ENCODE measurements at regions not wholly inside any gene's neighbourhood (a gene's known extent, or its start where the extent isn't known, plus 50 kb on each side); places are given as distances from the start of the nearest gene placed in this dataset.

GRCh38 chr20:16806886-16807285 is 58.7 kb downstream of the OTOR start:
- H3K36me3 Mint-ChIP-seq (ENCODE audit: low read depth) = no peaks in the 10 kb centered on the region

GRCh38 chr20:16808796-16809195 is 60.6 kb downstream of the OTOR start:
- POLR2A ChIA-PET = no interaction called here
- CTCF ChIA-PET = interaction anchor here (0.8 to 1.3 kb wide), 2 partner anchors 13 to 624 kb away, joined by 3 to 5 read pairs; no protein-coding TSS in a partner anchor
- no peak for TF ChIP-seq CTCF (IDR thresholded peaks at IDR 0.05)

More at GRCh38 chr20:16806886-16807285, 58.7 kb downstream of the OTOR start:
- no peak for DNase-seq
- no peak for ATAC-seq (ENCODE audit: low read depth)
- Mint-ChIP-seq H3K27me3 (peaks cover 26% of the 10 kb centered on the region), H3K4me1 (no peaks in the 10 kb centered on the region), H3K9me3 (no peaks in the 10 kb centered on the region), H3K27ac (no peak overlapping the region), H3K4me3 (no peak overlapping the region)
- ChIA-PET CTCF (no interaction called here), POLR2A (no interaction called here)
- no peak for TF ChIP-seq CTCF (IDR thresholded peaks at IDR 0.05)
- intact Hi-C loops (cut with micrococcal nuclease) = no loop called here

GRCh38 chr20:16810216-16810615 is 62.1 kb downstream of the OTOR start:
- no peak overlapping the region for H3K27ac Mint-ChIP-seq
- ChIA-PET POLR2A (no interaction called here), CTCF (interaction anchor here (0.9 to 1.6 kb wide), 3 partner anchors 8 to 11 kb away, joined by 3 to 5 read pairs (median 5); no protein-coding TSS in a partner anchor)
- no peak for TF ChIP-seq CTCF (IDR thresholded peaks at IDR 0.05)
- ATAC-seq (ENCODE audit: low read depth) (no peak), DNase-seq (no peak)
- H3K36me3 Mint-ChIP-seq (ENCODE audit: low read depth) = no peaks in the 10 kb centered on the region
- H3K27me3 Mint-ChIP-seq = peaks cover 5% of the 10 kb centered on the region
- no peaks in the 10 kb centered on the region for H3K4me1 Mint-ChIP-seq
- intact Hi-C loops (cut with micrococcal nuclease) = no loop called here
- H3K9me3 Mint-ChIP-seq = no peaks in the 10 kb centered on the region
- no peak overlapping the region for H3K4me3 Mint-ChIP-seq

More at GRCh38 chr20:16808796-16809195, 60.6 kb downstream of the OTOR start:
- no peak overlapping the region for H3K4me3 Mint-ChIP-seq
- peaks cover 12% of the 10 kb centered on the region for H3K27me3 Mint-ChIP-seq
- DNase-seq = no peak
- H3K36me3 Mint-ChIP-seq (ENCODE audit: low read depth) = no peaks in the 10 kb centered on the region
- no peaks in the 10 kb centered on the region for H3K9me3 Mint-ChIP-seq
- intact Hi-C loops (cut with micrococcal nuclease) = no loop called here
- no peak overlapping the region for H3K27ac Mint-ChIP-seq
- no peaks in the 10 kb centered on the region for H3K4me1 Mint-ChIP-seq
- no peak for ATAC-seq (ENCODE audit: low read depth)

- Mint-ChIP-seq H3K4me3 (no peak overlapping the region), H3K4me1 (no peaks in the 10 kb centered on the region), H3K36me3 (ENCODE audit: low read depth) (no peaks in the 10 kb centered on the region), H3K27ac (no peak overlapping the region), H3K27me3 (peaks cover 6% of the 10 kb centered on the region), H3K9me3 (no peaks in the 10 kb centered on the region)
- DNase-seq = no peak
- intact Hi-C loops (cut with micrococcal nuclease) = no loop called here
- ChIA-PET CTCF (no interaction called here), POLR2A (no interaction called here)
- no peak for TF ChIP-seq CTCF (IDR thresholded peaks at IDR 0.05)
- no peak for ATAC-seq (ENCODE audit: low read depth)
Observed at GRCh38 chr20:16816192-16816591, 68.0 kb downstream of the OTOR start.

- Mint-ChIP-seq H3K9me3 (no peaks in the 10 kb centered on the region), H3K27ac (no peak overlapping the region), H3K4me3 (no peak overlapping the region), H3K4me1 (no peaks in the 10 kb centered on the region), H3K36me3 (ENCODE audit: low read depth) (no peaks in the 10 kb centered on the region), H3K27me3 (peaks cover 13% of the 10 kb centered on the region)
- intact Hi-C loops (cut with micrococcal nuclease) = no loop called here
- POLR2A ChIA-PET = no interaction called here
- CTCF ChIA-PET = no interaction called here
- no peak for ATAC-seq (ENCODE audit: low read depth)
- DNase-seq = no peak
- TF ChIP-seq CTCF (IDR thresholded peaks at IDR 0.05) = no peak
Observed at GRCh38 chr20:16819483-16819882, 71.3 kb downstream of the OTOR start.

All from activated B cell treated with CpG ODN at 0.5 μM for 24 hours (primary cell).